Cerebellar cortex (tissue), 1 donor: ENCODE measurements at regions not wholly inside any gene's neighbourhood (a gene's known extent, or its start where the extent isn't known, plus 50 kb on each side); places are given as distances from the start of the nearest gene placed in this dataset.

Experiments used
- DNase-seq: peaks from one replicate; pipeline ENCODE4 v3.0.0-alpha.2; 2015; ENCODE audit warnings: low spot score

DNA sequence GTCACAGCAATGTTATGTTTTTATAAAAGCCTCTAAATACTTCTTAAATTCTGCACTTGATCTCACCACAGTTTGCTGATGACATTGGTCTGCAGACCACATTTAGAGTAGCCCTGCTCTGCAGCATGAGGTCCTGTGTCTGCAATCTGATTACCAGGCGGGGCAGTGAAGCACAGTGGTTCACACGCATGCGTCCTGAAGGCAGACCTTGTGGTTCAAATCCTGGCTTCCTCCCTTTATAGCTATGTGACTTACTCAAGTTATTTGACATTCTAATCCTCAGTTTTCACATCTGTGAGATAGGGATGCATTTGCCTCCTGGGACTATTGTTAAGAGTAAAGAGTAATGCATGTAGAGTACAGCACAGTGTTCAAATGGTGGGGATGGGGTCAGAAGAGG is 50.3 kb downstream of the BMAL2 start:
- no peak for DNase-seq

DNA sequence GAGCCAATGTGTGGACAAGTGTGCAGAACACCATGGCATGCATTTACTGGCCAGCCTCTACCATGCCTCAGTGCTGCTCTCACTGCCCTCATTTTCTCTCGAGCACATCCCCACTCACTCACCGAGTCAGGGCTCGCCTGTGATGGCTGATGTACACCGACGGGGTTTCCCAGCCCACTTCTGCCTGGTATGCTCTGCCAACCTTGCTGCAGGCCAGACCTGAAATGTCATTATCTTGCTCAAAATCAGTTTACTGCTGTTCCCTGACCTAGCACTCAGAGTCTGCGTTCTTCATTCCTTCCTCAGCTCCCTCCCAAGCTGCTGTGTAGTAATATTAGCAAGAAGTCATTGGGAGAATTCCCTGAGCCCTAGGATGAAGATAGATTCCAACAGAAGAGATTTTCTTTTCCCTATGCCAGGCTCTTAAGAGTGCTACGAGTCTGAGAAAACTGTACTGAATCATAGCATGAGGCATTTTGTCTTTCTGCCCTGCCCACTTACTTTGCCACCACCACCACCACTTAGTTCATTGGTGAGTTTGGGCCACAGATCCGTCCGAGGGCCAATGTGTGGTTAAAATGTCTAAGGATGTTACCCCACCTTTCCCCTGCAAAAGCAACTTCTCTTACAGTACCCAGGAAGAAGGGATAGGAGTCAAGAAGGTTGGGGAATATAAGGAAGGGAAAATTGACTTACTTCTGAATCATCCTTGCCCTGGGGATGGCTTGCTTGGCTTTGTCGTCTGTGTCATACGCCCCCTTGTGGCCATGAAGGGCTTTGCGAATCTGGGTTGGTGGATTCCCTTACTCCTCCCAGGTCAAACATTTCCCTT is 51.0 kb downstream of the BMAL2 start:
- DNase-seq, result peak; percentile 55

DNA sequence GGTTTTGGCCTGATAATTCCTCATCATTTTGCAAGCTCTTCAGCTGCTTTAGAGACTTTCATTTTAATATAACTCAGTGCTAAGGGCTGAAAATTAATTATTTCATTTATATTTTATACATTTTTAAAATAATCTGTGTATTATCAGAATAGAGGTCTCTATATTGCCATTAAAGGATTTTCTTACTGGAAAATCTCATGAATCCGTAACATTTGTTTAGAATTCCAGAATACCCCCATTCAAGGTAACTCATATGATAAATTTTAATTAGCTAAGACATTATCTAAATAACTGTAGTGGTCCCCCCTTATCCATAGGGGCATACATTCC is 51.6 kb downstream of the BMAL2 start:
- DNase-seq, result no peak

DNA sequence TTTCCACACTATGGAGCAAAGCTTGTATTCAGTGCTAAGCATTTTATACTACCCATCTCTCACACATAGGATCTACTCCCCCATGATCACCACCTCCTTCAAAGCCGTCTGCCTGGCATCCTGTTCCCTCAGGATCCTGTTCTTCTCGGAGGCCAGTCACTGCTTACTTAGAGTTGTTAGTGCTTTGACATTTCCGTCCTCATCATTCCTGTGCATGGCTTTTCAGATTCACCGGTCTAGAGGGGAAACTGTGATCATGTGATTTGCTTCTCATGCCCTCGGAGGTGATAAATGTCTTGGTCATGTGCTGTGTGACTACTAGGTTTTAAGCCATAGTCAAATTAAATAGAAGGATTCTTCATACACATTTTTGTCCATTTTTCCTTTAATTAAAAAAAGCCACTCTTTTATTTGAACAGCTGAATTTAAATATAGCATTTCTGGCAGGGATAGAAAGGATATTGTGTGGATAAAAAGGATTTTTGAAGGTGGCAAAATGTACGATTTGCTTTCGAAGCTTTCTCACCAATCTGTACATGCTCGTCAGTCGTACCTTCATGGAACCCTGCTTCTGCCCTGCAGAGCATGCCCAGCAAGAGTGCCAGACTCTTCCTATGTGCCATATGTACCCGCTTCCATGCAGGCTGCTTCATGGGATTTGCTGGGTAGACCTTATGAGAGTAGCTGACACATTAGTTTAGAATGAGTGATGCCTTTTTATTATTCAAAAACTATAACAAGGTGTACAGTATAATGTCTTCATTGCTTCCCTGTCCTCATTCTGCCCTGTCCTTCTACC is 53.3 kb downstream of the BMAL2 start:
- no peak for DNase-seq

DNA sequence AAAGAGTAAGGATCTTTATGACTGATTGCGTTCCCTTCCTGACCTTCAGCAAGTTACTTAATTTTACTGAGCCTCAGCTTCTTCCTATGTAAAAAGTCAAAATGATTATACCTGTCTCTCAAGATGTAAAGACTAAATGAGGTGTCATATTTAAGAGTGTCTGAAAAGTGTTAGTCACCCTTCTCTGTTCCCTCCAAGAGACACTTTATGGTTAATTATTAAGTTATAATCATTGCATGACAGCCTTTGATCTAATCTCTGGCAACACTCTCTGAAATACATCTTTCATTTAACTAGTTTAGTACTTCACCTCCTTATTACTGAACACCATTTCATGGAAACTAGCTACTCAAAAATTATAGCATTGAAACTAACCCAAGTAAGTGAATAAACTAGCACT is 54.8 kb downstream of the BMAL2 start:
- DNase-seq, result no peak

DNA sequence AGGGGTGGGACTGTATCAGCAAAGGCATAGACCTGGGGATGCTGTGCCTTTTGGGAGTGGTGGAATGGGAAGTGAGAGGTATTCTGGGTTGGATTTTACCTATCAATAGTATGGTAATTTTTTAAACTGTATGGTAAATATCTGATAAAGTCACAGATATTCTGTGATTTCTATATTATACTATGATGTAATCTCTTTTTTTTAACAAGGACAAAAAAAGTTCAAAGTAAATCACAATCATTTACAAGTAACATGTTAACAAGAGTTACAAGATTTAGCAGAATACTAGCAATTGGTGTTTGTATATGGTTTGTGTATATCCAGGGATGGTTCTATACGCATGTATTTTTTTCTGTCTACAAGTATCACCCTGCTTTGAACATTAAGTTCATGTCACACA is 56.0 kb downstream of the BMAL2 start:
- no peak for DNase-seq

DNA sequence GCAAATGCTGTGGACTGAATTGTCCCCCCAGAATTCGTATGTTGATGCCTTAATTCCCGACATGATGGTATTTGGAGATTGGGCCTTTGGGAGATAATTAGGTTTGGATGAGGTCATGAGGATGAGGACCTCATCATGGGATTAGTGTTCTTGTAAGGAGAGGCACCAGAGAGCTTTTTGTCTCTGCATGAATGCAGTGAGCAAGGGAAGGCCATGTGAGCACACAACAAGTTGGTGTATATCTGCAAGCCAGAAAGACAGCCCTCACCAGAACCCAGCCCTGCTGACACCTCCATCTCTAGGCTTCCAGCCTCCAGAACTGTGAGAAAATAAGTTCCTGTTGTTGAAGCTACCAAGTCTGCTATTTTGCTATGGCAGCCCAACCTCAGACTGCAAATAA is 51.9 kb upstream of the SMCO2 start:
- no peak for DNase-seq

DNA sequence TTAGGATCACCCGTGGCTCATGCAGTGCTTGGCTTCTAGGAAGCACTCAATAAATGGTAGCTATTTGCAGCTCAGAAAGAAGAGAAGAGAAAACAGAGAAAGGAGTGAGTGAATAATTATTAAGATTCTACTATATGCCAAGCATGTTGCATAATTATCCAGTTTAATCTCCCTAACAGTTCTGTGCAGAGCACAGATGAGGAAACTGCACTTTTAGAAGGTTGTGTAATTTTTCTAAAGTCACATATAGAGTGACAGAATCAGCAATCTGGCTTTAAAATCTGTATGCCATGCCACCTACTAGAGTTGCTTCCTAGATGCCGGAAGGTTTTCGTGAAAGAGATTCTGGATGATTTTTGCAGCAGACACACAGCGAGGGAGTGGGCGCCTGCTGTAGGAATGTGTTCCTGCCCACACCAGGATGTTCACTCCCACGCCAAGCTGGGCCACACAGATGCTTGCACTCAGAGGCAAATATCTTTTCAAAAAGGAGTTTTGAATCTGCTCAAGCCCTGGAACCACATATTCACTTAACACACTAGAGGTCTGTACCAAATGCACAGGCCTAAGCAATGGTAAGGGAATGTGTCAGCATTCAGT is 50.2 kb upstream of the SMCO2 start:
- no peak for DNase-seq
